ENCODE measurements at regions not wholly inside any gene's neighbourhood (a gene's known extent, or its start where the extent isn't known, plus 50 kb on each side); places are given as distances from the start of the nearest gene placed in this dataset.
"Not testable (repeated sequence)": the region's sequence is repeated elsewhere in the genome, so short reads cannot be mapped to it uniquely, and the experiment has no call there.

DNA sequence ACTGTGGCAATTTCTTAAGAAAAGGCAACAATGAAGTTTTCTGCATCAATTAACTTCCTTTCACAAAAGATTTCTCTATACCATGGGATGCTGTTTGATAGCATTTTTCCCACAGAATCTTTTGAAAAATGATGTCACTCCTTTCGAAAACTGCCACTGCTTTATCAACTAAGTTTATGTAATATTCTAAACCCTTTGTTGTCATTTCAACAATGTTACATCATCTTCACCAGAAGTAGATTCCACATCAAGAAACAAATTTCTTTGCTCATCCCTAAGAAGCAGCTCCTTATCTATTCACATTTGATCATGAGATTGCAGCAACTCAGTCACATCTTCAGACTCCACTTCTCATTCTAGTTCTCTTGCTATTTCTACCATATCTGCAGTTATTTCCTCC lies 116.1 kb upstream of the KCND3 start:
- no peak for DNase-seq

DNA sequence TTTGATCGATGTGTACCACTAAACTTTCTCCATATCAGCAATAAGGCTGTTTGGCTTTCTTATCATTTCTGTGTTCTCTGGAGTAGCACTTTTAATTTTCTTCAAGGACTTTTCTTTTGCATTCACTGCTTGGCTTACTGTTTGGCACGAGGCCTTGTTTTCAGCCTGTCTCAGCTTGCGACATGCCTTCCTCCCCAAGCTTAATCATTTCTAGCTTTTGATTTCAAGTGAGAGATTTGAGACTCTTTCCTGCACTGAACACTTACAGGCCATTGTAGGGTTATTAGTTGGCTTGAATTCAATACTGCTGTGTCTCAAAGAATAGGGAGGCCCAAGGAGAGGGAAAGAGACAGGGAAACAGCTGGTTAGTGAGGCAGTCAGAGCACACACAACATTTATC lies 120.6 kb upstream of the KCND3 start:
- DNase-seq: no peak

DNA sequence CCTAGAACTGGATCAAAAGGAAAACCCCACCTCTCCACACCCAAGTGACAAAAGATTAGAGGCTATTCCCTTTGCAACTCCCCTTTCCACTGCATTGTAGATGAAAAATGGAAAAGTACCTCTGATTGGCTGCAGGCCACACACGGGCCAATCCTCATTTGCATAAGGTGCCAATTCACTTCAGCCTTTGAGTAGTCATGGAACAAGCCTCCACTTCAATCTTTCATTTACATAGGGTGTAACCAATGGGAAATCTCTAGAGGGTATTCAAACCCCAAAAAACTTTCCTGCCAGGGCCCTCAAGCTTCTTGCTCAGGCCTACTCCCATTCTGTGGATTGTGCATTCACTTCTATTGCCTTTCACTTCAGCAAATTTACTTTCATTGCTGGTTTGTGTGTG lies 122.3 kb upstream of the KCND3 start:
- DNase-seq: no peak

DNA sequence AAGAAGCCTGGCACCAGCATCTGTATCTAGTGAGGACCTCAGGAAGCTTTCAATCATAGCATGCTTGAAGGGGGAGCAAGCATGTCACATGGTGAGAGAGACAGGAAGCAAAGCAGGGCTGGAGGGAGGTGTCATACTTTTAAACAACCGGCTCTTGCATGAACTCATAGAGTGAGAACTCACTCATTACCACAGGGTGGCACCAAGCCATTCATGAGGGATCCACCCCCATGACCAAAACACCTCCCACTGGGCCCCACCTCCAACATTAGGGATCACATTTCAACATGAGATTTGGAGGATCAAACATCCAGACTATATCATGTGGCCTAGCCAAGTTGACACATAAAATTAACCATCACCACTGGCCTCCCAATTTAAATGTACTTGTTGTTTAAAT lies 125.1 kb upstream of the KCND3 start:
- DNase-seq: no peak

DNA sequence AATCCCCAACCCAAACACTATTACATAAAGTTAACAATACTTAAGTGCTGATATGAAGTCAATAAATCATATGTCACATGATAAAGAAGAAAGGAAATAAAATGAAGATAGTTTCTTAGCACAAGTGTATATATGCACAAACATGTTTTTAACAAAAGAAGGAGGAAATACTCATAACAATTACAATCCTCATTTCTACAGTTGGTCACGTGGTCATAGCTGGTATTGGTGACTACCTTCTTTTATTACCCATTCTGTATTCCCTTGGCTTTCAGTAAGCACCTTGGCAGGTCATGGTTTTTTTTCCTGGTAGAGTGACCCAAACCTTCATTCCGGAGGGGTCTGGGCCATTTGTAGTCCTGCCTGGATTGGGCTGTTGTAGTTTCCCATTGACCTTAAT lies 137.1 kb upstream of the KCND3 start:
- DNase-seq: no peak

DNA sequence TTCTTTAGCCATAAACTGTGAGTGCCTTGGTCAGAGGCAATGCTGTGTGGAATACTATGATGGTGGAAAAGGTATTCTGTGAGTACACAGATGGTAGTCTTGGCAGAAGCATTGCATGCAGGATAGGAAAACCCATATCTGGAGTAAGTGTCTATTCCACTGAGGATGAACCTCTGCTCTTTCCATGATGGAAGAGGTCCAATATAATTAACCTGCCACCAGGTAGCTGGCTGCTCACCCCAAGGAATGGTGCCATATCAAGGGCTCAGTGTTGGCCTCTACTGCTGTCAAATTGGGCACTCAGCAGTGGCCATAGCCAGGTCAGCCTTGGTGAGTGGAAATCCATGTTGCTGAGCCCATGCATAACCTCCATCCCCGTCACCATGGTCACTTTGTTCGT lies 138.1 kb upstream of the KCND3 start:
- DNase-seq: not testable (repeated sequence)

DNA sequence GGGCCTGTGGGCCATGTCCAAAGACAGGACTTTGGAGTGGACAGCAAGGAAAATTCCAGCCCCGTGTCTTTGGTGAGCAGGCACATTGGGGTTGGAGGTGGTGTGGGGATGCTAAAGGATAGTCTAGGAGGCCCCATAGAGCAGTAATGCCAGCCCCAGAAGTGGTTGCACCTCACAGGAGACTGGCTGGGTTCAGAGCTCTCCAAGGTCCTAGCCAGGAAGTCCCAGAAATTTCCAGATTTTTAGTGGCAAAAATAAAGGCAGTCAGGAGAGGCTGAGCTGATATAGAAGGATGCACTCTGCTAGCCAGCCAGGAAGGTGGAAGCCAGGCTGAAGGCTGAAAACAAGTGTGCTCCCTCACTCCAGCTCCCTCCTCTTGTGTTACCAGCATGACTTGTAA lies 144.0 kb upstream of the KCND3 start:
- no peak for DNase-seq

DNA sequence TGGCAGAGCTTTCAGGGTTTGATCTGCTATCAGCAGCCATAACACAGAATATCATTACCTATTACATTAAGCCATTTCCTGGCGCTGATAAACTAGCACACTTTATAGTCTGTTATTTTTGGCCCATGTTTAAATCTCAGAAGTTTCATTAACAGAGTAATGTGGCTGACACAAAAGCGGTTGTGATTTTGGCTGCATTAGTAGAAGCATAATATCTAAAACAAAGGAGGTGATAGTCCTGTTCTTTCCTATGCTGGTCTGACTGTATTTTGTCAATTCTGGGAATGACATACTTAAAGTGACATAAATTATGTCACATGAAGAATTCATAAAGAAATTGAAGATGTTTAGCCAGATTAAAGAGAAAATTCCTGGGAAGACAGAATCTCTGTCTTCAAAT lies 151.3 kb upstream of the KCND3 start:
- no peak for DNase-seq

DNA sequence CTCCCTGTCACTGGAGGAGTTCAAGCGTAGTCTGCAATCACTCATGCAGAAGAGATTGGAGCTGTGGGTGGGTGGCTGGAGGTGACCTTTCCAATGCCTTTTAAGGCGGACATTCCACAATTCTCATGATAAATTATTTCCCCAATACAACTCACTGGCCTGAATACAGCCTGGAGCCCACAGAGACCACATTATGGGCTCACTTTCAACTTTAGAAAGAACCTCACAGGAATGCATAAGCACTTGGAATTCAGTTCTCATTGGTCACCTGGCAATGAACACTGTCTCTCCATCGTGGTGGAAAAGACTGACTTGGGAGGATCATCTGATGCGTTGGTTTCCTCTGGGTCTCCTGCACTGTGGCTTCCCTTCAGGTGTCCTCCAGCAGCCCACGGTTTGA lies 151.8 kb upstream of the KCND3 start:
- no peak for DNase-seq

DNA sequence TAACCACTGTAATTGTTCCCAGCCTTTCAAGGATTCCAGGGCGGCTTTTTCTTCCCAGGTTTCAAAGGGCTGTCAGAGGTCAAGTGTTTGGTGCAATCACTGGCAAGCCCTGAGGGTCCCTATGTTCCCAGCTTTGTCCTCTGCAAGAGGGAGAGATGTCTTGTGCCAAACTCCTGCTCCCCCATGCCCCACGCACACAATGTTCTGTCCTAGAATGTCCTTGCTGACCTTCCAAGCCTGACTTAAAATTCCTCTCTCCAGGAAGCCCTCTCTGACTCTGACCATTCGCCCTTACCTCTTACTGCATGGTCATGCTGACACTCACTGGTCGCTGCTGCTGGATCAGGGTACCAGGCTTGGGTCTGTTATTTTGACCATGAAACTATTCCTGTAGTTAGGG lies 152.5 kb upstream of the KCND3 start:
- no peak for DNase-seq

DNA sequence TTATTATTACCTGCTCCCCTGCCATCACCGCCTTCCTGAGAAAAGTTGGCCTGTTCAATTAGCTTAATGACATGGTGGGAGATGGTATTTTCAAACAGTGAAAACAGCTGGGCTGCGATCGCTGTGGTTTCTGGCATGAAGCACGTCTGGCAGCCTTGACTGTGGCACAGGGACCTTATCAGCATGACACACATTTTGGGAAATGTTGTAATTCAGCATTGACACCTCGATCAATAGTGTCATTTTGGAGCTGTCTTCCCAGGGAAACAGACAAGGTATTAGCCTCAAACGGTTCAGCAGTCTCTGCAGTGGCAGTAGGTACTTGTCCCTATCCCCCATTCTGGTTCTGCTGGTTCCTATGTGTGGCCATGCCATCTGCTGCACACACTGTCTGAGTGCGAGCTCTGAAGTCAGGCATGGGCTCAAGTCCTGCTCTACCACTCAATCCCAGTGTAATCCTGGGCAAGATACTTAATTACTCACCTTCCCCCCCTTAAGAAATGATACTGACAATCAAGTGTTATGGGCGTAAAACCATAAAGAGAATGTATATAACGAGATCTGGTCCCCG lies 154.5 kb upstream of the KCND3 start:
- no peak for DNase-seq

DNA sequence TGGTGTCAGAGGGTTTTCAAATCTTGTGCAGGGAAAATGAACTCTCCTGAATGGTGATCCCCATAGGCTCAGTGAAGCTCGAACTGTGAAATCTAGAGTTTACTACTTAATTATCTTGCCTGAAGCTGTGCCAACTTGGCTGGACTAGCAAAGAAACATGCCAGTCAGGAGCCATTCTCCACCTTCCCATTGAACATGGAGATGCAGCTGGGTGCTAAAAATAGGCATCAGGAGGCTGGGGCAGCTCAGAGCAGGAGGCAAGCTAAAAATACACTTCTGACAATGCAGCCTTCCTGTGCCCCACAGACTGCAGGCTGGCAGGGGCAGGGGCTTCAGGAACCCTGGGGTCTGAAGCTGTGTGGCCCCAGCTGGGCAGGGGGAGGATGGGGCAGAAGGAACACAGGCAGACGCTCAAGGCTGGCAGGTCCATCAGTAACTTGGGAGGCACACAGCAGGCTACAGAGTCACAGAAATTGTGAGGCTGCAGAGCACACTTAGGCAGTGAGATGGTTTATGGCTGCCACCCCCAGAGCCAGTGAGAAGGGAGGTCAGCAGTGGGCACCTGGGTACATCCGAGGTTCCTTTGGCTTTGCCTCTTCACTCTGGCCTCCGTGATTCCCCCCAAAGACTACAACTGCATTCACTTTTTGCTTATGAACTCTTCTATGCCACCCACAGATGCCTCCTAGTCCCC lies 155.4 kb upstream of the KCND3 start:
- DNase-seq: no peak

DNA sequence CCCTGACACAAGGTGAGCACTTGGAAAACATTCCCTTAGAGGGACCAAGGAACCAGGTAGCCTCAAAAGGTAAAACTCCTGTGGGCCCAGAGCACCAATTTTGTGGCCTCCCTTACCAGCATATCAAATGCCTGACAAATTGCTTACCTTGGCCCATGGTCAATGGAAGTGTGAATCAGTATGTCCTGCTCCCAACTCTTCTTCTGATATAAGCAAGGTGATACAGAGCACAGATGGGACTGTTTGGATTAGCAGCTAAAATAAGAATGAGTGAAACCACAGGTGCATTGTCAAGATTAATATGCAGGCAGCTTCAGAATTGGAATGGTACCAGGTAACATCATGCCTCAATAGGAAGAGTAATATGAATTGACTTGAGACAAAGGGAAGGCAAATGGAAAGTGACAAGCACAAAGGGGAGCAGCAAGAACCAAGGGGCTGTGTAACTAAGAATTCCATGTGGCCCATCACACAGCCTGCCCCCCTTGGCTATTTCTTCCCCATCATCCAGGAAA lies 156.8 kb upstream of the KCND3 start:
- DNase-seq: no peak

DNA sequence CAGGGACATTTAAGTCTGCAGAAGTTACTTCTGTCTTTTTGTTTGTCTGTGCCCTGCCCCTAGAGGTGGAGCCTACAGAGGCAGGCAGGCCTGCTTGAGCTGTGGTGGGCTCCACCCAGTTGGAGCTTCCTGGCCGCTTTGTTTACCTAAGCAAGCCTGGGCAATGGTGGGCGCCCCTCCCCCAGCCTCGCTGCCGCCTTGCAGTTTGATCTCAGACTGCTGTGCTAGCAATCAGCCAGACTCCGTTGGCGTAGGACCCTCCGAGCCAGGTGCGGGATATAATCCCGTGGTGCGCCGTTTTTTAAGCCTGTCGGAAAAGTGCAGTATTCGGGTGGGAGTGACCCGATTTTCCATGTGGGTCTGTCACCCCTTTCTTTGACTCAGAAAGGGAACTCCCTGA lies 170.7 kb upstream of the KCND3 start:
- not testable (repeated sequence) for DNase-seq

DNA sequence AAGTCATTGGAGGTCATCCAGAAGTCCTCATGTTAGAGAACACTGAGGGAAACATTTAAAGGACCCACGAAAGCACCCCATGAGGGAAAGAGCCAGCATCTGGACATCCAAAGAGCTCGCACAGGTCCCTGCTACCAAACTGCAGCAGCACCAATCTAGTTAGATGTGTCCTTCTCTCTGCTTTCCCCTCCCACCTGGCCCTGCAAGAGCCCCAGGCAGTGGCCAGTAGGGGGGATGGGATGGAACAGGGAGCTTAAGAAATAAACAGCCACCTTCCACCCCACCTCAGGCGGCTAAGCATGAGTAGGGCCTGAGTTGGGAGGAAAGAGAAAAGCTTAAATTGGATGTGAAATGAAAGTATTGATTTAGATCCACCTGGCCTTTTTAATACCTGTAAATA lies 175.9 kb upstream of the KCND3 start:
- DNase-seq: no peak

DNA sequence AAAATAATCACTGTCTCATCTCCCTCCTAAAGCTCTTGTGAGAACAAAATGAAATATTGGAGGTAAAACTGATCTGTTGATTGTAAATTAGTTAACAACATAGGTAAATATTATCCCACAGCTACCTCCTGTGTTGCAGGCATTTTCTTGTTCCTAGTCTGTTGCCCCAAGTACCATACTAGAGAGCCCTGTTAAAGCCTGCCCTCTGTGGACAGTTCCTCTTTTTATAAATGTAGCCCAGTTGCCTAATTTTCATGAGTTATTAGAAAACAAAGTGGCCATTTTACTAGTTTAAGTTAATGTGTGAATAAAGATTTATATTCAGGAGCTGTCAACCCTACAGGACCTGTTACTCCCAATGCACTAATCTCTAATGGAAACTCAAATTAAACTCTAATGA lies 180.0 kb upstream of the KCND3 start:
- DNase-seq: no peak

DNA sequence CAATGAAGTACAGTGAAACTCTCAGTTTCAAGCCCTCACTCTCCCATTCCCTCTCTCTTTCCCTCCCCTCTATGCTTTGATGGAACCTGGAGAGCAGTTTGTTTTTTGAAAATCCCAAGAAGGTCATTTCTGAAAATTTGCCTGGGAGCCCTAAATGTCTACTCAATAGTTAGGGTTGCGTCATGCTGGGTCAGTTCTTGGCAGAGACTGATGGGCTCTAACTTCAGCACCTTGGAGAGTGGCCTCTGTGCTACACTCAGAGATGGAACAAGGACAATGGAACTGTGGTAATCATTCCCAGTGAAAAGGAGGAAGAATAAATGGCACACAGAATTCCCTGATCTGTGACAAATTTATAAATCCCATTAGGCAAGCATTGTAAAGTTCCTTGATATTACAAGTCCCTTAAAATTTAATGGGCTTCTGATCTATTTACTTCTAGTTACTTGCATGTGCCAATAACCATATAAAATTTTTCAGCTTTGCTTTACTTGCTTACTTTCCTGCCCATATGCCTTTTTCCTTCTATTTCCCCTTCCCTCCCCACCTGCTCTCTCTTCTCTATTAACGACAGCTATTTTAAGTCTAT lies 182.9 kb upstream of the KCND3 start:
- no peak for DNase-seq

DNA sequence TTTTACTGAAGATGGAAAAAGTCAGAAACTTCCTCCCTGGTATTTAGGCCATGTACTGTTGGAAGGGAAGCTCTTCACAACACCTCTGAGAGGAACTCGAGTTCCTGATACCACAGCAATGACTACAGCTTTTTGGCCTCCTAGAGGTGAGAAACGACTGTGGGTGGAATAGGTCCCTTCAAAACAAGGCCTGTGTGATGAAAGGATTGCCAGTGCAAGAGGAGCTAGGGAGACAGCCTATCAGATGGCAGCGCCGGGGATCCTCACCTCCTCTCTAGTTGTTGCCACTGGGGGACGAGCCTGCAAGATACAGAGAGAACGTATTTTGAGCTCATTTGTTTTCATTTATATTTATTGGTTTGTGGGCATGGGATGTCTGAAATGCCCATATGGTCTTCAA lies 187.8 kb upstream of the KCND3 start:
- no peak for DNase-seq

DNA sequence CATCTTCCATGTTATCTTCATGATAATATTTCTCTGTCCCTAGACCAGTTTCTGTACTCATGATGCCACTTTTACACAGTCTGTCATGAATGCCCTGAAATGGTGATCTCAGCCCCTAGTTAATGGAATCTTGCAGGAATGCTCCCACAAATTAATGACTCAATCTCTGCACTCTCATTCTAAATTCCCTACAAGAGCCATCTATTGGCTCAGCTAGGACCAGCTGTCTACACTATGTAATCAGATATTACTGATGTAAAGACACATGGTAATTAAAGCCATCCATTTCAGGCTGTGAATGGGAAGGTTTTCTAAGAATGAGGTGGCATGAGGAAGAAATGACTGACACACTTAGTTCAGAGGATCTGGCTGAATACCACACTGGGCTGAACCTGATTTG lies 199.1 kb upstream of the KCND3 start:
- no peak for DNase-seq

DNA sequence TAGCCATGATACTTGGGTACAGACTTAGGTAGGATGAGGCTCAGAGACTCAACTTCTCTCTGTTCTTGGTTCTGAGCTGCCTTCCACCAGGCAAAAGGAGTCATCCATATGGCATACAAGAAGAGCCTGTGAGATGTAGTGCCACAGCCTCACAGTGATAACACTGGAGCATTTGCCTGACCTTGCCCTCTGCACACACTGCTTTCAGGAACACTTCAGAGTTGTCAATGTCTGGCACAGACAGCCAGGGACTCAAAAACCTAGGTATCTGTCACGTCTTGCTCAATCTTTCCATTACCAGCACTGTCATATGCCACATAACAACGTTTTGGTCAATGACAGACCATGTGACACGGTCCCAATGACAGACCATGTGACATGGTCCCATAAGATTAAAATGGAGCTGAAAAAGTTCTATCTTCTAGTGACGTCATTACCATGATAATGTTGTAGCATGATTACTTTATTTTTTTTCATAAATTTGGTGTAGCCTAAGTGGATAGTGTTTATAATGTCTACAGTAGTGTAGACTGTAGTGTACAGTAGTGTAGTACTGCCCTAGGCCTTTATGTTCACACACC lies 199.9 kb upstream of the CTTNBP2NL start:
- no peak for DNase-seq

DNA sequence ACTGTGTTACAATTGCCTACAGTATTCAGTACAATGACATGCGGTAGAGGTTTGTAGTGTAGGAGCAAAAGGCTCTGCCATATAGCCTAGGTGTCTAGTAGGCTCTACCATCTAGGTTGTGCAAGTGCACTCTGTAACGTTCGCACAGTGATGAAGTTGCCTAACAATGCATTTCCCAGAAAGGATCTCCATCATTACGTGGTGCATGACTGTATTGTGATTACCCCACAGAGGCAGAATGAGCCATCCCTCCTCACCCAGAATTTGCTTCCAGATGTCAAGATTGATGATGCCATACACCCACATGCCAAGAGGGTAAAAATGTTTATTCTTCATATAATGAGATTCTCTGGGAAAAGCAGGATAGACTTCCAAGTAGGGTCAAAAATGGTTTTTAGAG lies 199.3 kb upstream of the CTTNBP2NL start:
- no peak for DNase-seq

DNA sequence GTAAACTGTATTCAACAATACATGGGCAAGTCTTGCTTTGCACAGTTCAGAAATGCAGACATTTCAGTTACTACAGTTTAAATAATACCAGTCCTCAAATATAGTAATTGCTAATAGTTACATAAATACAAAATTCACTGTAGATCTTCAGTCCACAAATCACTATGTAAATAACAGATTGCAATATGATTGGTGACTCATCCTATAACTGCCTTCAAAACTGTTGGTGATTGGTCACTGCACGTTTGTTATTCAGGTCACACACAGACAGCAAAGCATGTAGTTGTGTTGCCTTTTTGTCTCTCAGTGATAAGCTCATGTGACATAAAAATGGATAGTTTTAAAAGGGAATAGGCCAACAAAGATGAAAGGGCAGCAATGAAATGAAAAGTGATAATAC lies 186.5 kb upstream of the CTTNBP2NL start:
- DNase-seq: no peak

DNA sequence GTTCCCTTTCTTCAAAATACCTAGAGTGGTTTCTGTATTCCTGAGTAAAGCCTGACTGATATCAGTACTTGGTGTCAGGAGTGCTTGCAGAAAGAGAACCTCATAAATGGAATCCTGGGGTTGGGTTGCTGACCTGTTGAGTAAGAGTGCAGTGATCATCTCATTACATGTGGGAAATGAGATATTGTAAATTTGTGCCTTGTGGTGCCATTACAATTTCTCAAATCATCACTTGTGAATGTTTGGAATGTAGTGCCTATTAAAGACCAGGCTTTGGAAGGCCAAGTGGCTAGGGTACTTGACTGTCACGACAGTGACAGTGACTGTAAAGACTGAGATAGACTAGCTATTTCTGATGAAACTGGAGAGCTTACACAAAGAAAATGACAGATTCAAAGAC lies 176.7 kb upstream of the CTTNBP2NL start:
- DNase-seq: no peak

DNA sequence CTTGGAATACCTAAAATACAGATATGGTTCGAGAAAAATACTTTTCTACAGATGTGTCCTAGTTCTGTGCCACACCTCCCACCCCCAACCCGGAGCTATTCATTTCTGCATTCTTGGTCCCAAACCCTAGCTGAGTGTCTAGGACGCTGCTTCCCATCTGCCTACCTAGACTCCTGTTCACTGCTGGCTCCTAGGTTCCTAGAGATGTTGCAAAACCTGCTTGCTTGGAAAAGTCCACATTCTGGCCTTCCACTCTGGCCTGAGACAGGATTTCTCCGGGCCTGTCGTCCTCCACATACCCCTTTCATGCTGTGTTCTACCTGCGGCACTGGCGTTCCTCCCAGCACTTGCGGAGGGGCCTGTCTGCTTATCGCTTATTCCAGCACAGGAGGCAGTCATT lies 165.8 kb upstream of the CTTNBP2NL start:
- DNase-seq: no peak

Measured in T-helper 1 cell (primary cell).